ENCODE measurements at regions not wholly inside any gene's neighbourhood (a gene's known extent, or its start where the extent isn't known, plus 50 kb on each side); places are given as distances from the start of the nearest gene placed in this dataset.

GRCh38 chr7:20980232-20980631 is 193.5 kb upstream of the SP8 start:
- TF ChIP-seq BCLAF1 (IDR thresholded peaks at IDR 0.05) (no peak), CTCF (IDR thresholded peaks at IDR 0.05 in 2 of 3, conservative IDR thresholded peaks at IDR 0.05 in 1 of 3; ENCODE audit: control insufficient read depth in 2 of 3, extremely low read depth in 1 of 3, insufficient read depth in 1 of 3, low read depth in 3 of 3, low read length in 3 of 3) (no peak), NR2C1 (IDR thresholded peaks at IDR 0.05) (no peak), POLR2A (IDR thresholded peaks at IDR 0.05; ENCODE audit: low read depth, low read length) (no peak), BACH1 (IDR thresholded peaks at IDR 0.05; ENCODE audit: borderline replicate concordance) (no peak), SREBF2 (IDR thresholded peaks at IDR 0.05; ENCODE audit: low read length) (no peak), ESRRA (IDR thresholded peaks at IDR 0.05; ENCODE audit: low read length) (no peak), JUND (IDR thresholded peaks at IDR 0.05; ENCODE audit: low read depth, low read length) (no peak), EZH2 (IDR thresholded peaks at IDR 0.05; ENCODE audit: borderline replicate concordance, control insufficient read depth, low read depth, low read length) (no peak)
